GM21528 (cell line): ENCODE measurements at regions not wholly inside any gene's neighbourhood (a gene's known extent, or its start where the extent isn't known, plus 50 kb on each side); places are given as distances from the start of the nearest gene placed in this dataset.

ENCODE experiments used
- ATAC-seq: cut with Tn5 transposase; IDR thresholded peaks from one replicate; pipeline ENCODE4 v1.9.1; 2021; ENCODE audit warnings: mild to moderate bottlenecking, moderate library complexity; ENCODE audit not compliant: unreplicated experiment, low FRiP score

DNA sequence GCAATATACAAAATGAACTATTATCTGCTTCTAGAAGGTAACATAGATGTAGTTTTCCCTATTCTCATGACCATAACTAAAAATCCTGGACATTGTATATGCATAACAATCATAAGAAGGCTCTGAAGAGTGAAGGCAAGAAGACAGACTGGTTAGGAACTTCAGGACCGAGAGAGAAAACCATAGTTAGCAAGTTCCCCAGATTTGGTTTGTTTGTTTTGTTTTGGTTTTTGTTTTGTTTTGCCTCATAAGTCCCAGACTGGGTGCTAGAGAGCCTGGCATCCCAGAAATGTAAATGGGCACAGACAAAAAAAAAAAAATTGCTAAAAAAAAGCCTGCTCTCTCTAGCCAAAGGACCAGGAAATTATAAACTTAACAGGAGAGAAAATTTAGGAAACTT is 192.2 kb upstream of the FBXO11 start:
- ATAC-seq, result no peak

DNA sequence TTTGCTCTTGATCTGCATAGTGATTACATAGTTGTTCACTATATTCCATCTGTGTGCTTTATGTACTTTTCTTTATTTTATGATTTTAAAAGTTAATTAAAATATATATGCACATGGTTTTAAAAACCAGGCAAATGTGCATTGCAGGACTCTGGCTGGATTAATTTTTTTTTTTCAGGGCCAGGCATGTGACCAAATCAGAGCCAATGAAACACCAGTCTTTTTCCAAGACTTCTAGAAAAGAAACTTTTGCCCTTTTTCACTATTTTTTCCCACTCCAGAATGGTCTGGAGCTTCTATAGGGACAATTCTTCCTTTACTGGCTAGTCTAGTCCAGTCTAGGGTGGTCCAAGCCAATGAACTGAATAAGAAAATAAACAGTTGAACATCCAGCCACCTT is 198.1 kb upstream of the FBXO11 start:
- no peak for ATAC-seq

DNA sequence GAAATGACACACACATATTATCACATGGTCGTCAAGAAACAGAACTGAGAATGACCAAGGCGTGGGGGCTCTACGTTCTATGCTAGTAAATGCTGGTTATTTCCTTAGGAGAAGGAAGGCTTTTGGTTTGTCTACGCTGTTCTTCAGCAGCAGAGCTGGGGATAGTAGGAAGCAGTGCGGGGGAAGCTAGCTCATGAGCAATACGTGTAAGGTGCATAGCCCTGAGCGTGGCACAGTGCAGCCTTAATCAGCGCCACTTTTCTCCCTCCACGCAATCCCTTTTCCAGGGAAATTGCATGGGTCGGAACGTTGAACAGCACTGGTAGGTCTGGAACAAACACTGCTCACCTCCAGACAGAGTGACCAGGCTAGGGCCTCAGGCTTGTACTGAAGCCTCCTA is 199.6 kb upstream of the FBXO11 start:
- no peak for ATAC-seq

DNA sequence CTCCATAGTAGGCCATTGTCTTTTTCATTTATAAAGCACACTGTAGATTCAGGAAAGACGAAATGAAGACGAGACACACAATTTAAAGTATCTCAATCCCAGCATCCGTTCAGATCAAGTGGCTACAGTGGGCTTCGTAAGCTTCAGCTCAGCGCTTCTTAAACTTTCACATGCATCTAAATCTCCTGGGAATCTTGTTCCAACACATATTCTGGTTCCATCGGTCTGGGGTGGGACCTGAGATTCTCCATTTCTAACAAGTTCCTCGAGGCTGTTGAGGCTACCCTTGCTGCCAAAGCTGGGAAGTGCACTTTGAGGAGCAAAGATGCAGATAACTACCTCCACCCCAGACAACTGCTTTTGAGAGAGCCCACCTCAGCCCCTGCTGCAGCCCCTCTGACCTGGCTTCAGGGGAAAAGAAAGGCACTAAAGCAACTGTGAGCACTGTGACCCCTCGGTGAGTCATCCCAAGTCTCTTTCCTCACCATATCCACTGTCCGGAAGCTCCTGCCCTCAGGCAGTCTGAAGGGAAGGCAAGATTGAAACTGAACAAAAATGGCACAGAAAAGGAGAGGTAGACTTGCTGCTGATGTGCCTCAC is 201.1 kb upstream of the FBXO11 start:
- no peak for ATAC-seq

DNA sequence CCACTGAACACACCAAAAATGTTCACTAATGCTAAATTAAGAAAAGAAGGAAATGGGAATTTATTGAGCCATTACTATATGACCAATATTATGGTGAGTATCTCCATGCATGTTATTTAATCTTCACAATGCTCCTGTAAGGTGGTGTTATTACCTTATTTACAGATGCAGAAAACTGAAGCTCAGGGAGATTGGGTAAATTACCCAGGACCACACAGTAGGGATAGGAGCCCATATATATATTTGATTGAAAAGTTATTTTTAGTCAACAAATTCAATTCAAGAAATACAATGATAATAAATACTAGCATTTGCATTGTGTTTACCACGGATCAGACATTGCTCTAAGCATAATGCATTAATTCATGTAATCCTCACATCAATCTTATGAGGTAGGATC is 202.2 kb upstream of the FBXO11 start:
- ATAC-seq, result no peak

DNA sequence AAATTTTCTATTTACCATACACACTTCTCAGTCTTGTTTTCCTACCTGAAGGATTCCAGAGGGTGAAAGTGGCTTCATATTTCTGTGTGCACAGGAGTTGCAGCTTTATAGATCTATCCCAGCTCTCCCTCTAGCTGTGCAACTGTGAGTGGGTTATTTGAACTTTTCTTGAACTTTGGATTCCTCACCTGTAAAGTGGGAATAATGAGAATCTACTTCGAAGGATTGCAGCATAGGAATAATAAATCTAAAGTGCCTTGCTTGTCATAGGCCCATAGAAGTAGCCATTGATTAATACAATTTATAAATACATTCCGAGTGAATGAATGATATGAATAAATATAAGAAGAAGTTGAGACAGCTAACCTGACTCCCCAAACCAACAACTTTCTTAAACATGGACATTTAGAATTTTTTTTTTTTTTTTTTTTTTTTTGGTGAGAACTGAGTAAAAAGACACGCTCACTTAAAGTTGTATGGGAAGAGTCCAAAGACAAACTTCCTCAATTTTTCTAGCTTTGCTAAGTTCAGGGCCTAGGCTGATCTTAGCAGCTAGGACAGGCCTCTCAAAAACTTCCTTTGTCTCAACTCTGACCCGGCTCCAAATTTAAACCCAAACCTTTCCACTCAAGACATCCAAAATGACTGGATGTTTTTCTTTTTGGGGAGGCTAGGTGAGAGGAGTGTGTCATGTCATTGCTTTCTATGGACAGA is 203.3 kb upstream of the FBXO11 start:
- ATAC-seq, result no peak

DNA sequence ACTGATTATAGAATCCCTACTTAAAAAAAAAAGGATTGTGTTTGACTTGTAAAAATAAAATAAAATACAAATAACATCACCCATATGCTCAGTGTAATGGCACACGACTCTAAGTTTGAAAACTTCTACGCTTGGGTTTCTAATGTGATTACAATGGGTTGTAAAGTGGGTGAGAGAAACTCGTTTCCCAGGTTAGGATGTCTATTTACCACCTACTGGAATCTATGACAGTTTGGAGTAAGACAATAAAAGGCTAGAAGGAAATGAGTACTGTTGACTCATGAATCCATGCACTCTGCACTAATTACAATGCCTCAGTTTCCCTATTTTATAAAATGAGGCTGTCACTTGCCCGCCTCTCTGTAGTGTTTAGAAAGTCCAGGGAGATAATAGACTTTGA is 204.0 kb upstream of the FOXN2 start:
- ATAC-seq, result no peak

DNA sequence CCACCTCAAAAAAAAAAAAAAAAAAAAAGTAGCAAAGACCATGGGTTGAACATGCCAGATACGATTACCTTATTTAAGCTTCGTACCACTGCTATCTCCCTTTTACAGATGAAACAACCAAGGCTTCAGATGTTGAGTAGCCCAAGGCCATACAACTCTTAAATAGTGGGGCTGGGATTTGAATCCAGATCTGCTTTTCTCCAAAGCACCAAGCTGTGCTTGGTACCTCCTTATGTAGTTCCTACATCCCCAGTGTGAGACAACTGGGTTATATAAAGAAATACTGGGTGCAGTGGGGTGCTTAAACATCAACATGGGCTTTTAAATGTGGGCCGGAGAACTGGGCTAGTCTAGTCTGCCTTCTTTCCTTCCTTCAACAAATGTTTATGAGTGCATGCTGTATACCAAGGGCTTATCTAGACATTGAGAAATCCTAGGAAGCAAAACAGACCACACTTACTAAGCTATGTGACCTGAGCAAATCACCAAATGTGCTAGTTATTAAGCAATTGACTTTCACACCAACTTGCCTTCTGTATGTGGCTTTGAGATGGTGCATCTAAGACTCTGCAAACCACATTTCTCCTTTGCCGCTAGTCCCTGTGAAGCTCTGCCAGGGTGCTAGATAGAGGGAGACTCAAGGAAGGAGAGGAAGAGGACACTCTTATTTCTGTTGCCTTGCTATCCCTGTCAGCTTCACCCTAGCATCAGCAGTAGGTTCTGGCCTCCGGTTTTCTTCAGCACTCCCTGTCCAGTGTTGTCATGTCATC is 201.4 kb upstream of the FOXN2 start:
- ATAC-seq, result no peak

DNA sequence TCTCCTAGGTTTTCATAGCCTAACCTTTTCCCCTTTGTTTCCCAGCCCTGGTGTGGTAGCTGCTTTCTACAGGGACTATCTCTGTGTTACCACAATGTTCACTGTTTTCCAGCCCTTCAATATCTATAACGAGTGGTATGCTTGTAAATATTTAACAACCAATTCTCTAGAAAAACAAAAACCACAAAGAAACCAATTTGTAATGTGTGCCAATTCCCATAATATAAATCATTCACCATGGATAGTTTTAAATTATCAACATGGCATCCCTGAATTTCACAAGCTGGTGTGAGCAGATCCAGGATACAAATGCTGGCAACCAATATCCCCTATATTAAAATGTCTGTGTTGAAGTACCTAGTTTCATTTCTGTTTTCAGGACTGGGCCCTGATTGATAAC is 200.7 kb upstream of the FOXN2 start:
- no peak for ATAC-seq

DNA sequence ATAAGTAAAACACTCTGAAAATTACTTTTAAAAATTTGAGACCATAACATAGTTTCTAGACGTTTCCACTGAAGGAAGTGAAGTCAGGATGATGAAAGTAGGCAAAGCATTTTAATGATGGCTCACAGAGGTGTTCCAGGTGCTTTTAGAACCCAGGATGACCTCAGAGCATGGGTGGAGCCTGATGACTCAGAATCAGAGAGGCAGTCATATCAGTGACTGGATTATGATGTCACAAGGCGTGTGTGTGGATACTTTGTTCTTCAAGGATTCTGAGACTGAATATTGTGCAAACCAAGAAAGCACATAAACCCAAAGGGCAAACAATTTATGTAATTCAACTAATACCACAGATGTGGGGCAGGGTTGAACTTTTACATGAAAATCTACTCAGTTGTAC is 200.2 kb upstream of the FOXN2 start:
- ATAC-seq, result no peak

DNA sequence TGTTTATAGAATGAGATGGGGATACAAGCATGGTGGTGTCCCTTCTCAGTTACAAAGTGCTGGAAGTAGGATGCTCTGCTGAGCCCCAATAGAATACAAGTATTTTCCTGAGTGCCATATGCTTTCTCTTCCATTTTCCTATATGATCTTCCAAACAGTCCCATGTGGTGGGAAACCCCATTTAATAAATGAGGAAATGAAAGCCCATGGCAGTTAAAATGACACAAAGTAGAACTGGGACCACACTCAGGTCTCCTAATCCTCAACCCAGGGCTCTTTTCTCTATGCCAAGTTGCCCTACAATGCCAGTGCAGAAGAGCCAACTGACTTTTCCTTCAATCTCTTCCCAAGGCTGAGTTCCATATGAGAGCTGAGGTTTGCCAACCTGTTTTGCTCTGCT is 198.0 kb upstream of the FOXN2 start:
- ATAC-seq, result no peak

DNA sequence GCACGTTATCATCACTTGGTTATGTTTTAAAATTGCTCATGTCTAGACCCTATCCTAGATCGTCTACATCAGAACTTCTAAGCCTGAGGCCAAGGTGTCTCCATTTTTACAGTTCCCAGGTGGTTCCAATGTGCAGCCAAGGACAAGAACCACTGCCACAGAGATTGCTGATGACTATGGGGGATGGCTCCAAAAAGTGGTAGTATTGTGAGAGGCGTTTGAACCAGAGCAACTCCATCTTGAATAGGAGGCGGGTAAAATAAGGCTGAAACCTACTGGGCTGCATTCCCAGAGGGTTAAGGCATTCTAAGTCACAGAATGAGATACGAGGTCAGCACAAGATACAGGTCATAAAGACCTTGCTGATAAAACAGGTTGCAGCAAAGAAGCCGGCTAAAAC is 195.6 kb upstream of the FOXN2 start:
- no peak for ATAC-seq

DNA sequence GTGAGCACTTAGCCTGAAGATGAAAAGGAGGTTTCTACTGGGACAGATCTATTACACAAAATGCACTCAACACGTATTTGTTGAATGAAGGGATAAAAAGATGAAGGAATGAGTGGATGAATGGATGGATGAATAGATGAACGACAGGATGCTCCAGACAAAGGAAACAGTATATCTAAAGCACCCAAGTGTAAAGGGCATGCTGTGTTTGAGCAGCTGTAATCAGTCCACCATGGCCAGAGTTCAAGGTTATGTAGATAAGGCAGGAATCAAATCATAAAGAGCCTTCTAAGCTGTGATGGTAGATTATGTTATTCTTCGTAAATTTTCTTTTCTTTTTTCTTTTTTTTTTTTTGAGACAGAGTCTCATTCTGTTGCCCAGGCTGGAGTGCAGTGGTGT is 194.4 kb upstream of the FOXN2 start:
- no peak for ATAC-seq

DNA sequence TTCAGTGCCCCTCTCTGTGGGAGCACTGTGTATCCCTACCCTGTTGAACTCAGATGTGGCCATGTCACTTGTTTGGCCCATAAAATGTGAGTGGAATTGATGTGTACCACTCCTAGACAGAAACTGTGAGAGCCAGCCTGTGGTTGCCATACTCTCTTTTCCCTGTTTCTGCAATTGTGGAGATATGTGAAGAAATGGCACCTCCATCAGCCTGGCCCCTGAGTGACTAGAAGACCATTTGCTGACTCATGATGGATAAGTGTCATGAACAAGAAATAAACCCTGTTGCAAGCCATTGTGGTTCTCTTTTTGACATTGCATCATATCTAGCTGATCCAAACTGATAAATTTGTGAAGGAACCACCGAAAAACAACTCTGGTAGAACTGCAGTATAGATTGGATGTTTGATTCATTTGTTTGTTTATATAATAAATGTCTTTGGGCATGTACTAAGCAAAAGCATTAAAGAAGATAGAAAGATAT is 193.7 kb upstream of the FOXN2 start:
- ATAC-seq, result no peak

DNA sequence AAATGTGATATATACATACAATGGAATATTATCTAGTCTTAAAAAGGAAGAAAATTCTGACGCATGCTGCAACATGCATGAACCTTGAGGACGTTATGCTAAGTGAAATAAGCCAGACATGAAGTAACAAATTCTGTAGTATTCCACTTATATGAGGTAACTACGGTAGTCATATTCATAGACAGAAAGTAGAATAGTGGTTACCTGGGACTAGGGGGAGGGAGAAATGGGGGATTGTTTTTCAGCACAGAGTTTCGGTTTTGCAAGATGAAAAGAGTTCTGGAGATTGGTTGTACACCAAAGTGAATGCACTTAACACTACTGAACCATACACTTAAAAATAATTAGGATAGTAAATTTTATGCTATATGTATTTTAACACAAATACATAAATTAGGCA is 192.3 kb upstream of the FOXN2 start:
- ATAC-seq, result no peak

DNA sequence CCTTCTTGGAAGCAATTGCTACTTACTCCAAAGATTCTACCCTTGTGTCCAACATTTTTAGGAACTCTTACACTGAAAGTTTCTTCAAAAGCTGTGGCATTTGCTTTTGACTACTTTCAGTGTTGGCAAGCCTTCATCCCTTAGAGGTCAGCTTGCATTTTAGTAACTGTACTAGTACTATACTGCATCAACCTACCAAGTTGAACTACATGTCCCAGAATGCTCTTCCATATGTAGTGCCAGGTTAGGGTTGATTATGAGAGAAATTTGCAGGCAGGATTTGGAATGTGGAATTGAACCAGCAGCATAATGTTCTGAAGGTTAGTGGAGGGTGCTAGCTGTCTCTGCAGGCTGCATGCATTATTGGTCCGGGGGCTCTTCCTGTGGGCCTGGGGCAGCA is 189.9 kb upstream of the FOXN2 start:
- ATAC-seq, result no peak

DNA sequence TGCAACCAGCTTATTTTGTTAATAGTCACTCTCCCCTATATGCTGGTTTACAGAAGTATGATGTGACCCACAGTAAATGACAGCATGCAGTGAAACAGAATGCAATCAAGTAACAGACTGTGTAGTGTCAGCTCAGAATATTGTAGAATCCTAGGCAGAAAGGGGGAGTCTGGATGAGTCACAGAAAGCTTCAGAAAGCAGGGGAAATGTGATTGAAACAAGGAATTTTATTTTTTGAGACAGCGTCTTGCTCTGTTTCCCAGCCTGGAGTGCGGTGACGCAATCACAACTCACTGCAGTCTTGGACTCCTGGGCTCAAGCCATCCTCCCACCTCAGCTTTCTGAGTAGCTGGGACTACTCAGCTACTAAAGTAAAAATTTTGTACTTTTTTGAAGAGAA is 188.3 kb upstream of the FOXN2 start:
- ATAC-seq, result no peak

DNA sequence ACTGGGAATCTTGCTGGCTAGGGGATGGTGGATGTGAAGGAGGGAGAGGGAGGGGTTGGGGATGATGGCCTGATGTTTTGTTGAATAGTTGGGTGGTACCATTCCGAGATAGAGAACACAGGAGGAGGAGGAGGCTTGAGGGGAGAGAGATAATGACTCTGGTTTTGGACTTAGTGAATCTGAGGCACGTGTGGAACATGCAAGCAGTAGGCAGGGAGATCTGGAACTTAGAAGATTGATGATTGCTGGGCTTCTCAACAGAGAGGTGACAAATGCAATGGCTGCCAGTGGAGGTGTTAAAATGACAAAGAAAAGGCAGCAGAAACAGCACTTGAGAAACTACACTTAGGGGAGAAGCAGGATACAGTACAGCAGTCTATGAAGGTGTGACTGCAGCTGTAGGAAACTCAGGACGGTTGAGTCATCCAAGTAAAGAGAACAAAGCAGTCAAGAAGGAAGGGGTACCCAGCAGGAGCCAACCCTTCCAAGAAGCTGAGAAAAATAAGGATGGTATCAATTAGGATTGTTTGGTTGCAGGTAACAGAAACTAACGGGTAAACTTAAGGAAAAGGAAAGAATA is 186.8 kb upstream of the FOXN2 start:
- no peak for ATAC-seq

DNA sequence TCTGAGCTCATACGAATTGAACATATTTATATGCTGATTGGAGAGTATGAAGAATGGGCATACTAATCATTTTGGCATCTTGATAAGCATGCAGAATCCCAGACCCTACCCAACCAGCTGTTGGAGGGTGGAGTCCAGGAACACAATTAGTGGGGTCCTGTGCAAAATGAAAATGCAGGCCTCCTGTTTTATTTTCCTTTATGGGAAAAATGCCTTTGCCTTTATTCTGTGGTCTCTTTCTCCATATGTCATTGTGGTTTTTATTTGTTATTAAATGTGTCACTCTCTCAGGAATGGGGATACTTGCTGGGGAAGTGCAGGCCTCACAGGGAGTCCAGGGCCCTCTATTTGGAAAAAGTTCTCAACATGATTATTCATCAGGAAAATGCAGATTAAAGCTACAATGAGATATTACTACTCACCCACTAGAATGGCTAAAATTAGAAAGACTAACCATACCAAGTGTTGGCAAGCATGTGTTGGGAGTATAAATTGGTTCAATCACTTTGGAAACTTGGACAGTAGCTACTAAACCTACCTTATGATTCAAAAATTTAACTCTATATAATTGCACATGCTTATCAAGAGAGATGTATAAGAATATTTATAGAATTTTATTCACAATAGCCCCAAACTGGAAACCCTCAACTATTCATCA is 185.1 kb upstream of the FOXN2 start:
- no peak for ATAC-seq

DNA sequence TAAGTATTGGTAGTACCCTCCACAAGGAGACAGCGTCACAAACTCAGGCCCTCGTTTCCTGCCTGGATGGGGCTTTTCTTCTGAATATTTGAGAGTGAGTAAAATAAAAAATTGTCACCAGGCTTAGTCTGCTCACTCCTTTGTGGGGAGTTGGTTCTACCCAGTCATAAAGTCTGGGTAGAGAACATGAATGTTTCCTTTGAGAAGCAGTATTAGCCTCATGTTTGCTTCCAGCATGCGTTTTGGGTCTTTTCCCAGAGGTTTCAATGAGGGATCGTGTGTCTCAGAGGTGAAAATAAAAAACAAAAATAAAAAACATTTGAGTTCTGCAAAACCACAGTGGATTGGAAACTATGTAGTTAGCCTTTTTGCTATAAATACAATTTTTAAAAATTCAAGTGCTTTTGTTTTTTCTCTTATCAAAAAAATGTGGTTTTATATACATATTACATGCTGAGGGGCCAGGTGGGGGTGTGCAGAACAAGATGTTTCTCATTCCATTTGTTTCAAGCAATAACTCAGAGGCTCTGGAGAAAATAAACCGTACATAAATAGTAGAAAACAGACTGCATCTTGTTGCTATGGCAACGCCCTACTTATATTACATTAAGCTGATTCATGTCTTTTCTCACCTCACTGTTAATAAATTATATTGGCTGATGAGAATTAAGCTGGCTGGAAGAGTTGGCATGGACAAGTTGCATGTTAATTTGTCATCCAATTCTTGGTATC is 182.8 kb upstream of the FOXN2 start:
- no peak for ATAC-seq
